ENCODE measurements at regions not wholly inside any gene's neighbourhood (a gene's known extent, or its start where the extent isn't known, plus 50 kb on each side); places are given as distances from the start of the nearest gene placed in this dataset.
"Not testable (repeated sequence)": the region's sequence is repeated elsewhere in the genome, so short reads cannot be mapped to it uniquely, and the experiment has no call there.

DNA sequence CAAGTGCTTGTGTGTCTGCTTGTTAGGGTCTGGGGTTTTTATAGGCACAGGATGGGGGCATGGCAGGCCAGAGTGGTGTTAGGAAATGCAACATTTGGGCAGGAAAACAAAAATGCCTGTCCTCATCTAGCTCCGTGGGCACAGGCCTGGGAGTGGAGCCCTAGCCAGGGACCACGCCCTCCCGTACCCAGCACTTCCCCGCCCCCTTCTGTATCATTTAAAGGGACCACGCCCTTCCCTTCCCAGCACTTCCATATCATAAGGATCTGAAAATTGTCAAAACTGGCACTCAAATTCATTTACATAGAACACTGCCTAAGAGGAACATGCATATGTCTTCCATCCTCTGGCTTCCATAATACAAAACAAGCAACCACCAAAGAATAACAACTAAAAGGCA lies 185.8 kb downstream of the B3GLCT start:
- Histone ChIP-seq H3K4me1 (no peaks in the 10 kb centered on the region), H3K27ac (replicated peaks) (no peak overlapping the region), H3K4me3 (no peak overlapping the region), H3K9me3 (replicated peaks) (no peaks in the 10 kb centered on the region), H3K27me3 (ENCODE audit: low read depth) (no peaks in the 10 kb centered on the region), H3K36me3 (no peaks in the 10 kb centered on the region)
- no peak for DNase-seq
- intact Hi-C loops (cut with micrococcal nuclease) = no loop called here
- TF ChIP-seq, protein P1, sequence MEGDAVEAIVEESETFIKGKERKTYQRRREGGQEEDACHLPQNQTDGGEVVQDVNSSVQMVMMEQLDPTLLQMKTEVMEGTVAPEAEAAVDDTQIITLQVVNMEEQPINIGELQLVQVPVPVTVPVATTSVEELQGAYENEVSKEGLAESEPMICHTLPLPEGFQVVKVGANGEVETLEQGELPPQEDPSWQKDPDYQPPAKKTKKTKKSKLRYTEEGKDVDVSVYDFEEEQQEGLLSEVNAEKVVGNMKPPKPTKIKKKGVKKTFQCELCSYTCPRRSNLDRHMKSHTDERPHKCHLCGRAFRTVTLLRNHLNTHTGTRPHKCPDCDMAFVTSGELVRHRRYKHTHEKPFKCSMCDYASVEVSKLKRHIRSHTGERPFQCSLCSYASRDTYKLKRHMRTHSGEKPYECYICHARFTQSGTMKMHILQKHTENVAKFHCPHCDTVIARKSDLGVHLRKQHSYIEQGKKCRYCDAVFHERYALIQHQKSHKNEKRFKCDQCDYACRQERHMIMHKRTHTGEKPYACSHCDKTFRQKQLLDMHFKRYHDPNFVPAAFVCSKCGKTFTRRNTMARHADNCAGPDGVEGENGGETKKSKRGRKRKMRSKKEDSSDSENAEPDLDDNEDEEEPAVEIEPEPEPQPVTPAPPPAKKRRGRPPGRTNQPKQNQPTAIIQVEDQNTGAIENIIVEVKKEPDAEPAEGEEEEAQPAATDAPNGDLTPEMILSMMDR (IDR thresholded peaks at IDR 0.05; ENCODE audit: borderline replicate concordance) = no peak

DNA sequence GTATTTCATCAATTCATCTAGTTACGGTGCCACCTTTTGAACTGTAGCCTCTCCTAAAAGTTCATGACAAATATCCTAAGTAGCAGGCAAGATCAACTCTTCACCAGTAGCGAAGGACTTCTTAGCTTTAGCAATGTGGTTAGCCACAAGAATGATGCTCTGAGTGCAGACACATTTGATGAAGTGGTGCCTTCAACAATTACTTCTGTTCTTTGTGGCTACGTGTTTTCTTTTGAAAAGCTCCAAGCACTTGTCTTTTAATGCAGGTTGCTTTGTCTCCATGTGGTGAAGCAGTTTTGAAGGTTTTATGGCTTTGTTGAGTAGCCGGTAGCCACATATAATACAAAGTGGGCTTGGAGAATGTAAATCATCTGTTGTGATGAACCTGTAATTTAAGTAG lies 194.7 kb downstream of the B3GLCT start:
- Histone ChIP-seq H3K4me1 (no peaks in the 10 kb centered on the region), H3K9me3 (replicated peaks) (peaks cover 26% of the 10 kb centered on the region), H3K27me3 (ENCODE audit: low read depth) (no peaks in the 10 kb centered on the region), H3K4me3 (no peak overlapping the region), H3K36me3 (no peaks in the 10 kb centered on the region), H3K27ac (replicated peaks) (no peak overlapping the region)
- no peak for DNase-seq
- intact Hi-C loops (cut with micrococcal nuclease) = no loop called here
- TF ChIP-seq, protein P1 (IDR thresholded peaks at IDR 0.05; ENCODE audit: borderline replicate concordance) = no peak

DNA sequence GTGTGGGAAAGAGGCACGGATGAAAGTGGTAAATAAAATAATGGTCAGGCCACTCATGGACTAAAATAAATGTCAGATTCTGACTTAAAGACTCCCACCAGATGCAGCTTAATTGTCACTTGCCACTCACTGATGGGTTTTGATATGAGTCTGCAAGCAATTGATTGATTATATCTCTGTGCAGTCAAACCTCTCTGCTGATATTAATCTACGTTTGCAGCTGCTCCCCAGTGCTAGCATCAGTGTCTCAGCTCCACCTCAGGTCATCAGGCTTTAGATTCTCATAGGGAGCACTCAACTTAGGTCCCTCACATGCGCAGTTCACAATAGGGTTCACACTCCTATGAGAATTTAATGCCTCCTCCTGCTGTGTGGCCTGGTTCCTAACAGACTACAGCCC lies 195.3 kb downstream of the B3GLCT start:
- H3K36me3 ChIP-seq = no peaks in the 10 kb centered on the region
- no peak for DNase-seq
- H3K4me1 ChIP-seq = no peaks in the 10 kb centered on the region
- TF ChIP-seq, protein P1 (IDR thresholded peaks at IDR 0.05; ENCODE audit: borderline replicate concordance) = no peak
- intact Hi-C loops (cut with micrococcal nuclease) = no loop called here
- peaks cover 32% of the 10 kb centered on the region for H3K9me3 ChIP-seq (replicated peaks)
- H3K27ac ChIP-seq (replicated peaks) = no peak overlapping the region
- no peaks in the 10 kb centered on the region for H3K27me3 ChIP-seq (ENCODE audit: low read depth)
- no peak overlapping the region for H3K4me3 ChIP-seq

DNA sequence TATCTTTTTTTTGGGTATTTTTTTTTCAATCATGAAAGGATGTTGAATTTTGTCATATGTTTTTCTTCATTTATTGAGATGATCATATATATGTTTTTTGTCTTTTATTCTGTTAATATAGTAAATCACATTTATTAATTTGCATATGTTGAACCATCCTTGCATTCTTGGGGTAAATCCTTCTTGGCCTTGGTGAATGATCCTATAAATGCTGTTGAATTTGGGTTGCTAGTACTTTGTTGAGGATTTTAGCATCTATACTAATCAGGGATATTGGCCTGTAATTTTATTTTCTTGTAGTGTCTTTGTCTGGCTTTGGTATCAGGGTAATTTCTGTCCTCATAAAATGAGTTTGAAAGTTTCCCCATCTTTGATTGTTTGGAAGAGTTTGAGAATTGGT lies 199.9 kb downstream of the B3GLCT start:
- TF ChIP-seq, protein P1 (IDR thresholded peaks at IDR 0.05; ENCODE audit: borderline replicate concordance) = no peak
- H3K9me3 ChIP-seq (replicated peaks) = peaks cover 42% of the 10 kb centered on the region
- DNase-seq = no peak
- no peaks in the 10 kb centered on the region for H3K36me3 ChIP-seq
- no peaks in the 10 kb centered on the region for H3K27me3 ChIP-seq (ENCODE audit: low read depth)
- intact Hi-C loops (cut with micrococcal nuclease) = no loop called here
- H3K4me3 ChIP-seq = no peak overlapping the region
- H3K4me1 ChIP-seq = no peaks in the 10 kb centered on the region
- H3K27ac ChIP-seq (replicated peaks) = no peak overlapping the region

DNA sequence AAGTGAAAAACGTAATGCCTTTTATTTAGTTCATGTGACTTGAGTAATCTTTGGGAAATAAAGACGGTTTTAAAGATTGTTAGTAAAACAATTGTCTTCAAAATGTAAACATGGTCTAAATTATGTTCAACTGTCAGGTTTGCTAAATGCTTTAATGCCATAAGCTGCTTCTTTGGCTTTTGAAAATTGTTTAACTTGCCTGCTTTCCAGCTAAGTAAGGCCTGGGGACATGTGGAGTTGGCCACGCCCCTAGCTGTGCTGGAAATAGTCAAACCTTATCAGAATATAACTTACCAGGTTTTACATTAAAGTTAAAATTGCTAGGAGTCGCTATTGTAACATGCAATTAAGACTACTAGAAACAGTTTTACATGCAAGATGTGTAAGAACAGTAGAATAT lies 203.9 kb downstream of the B3GLCT start:
- peaks cover 24% of the 10 kb centered on the region for H3K9me3 ChIP-seq (replicated peaks)
- intact Hi-C loops (cut with micrococcal nuclease); H3K27ac ChIP-seq (replicated peaks); DNase-seq; H3K27me3 ChIP-seq (ENCODE audit: low read depth); H3K4me3 ChIP-seq; H3K4me1 ChIP-seq; H3K36me3 ChIP-seq: not testable (repeated sequence)

DNA sequence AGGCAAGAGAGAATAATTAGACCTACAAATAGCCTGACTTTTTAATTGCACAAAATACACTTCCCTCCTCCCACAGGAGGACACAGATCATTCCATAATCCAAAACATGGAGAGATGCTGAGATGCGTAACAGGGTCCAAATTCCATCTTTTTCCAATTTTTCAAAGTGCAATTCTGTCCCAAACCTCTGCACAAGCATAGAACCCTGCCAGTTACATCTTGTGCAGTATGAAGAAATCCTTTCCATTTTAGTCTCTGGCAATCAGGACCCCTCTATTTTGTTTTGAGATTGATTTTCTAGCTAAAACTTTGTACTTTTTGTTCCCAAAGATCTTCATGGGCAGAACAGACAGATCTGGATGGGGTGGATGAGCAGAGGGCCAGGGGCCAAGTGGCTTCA lies 209.2 kb downstream of the B3GLCT start:
- Histone ChIP-seq H3K4me3 (no peak overlapping the region), H3K27me3 (ENCODE audit: low read depth) (peaks cover 17% of the 10 kb centered on the region), H3K4me1 (no peaks in the 10 kb centered on the region), H3K36me3 (no peaks in the 10 kb centered on the region), H3K9me3 (replicated peaks) (no peaks in the 10 kb centered on the region), H3K27ac (replicated peaks) (no peak overlapping the region)
- no peak for DNase-seq
- TF ChIP-seq, protein P1 (IDR thresholded peaks at IDR 0.05; ENCODE audit: borderline replicate concordance) = no peak
- intact Hi-C loops (cut with micrococcal nuclease) = no loop called here

All from left ventricle myocardium inferior (tissue), 1 donor.